Small intestine (tissue), 7 donors: ENCODE measurements at regions not wholly inside any gene's neighbourhood (a gene's known extent, or its start where the extent isn't known, plus 50 kb on each side); places are given as distances from the start of the nearest gene placed in this dataset.
A peak's percentile ranks its signal among the peaks of the same experiment; 100 is the strongest.
"Not testable (repeated sequence)": the region's sequence is repeated elsewhere in the genome, so short reads cannot be mapped to it uniquely, and the experiment has no call there.

Experiments
- DNase-seq, 2 donors: peaks; one replicate each; pipeline versions ENCODE4 v3.0.0 to v3.0.0-alpha.2; 2013
- FAIRE-seq: peaks from 2 replicates; lab custom pipeline; 2012; peaks lifted over from hg19 to GRCh38; lab: Jason Lieb, UNC
- H3K27ac ChIP-seq, 3 donors: one replicate each; pipeline ENCODE4 v1.5.1; 2013; ENCODE audit warnings: low read length in 2 of 3, mild to moderate bottlenecking in 2 of 3, control low read depth in 1 of 3, inconsistent platforms in 1 of 3, low read depth in 1 of 3, moderate library complexity in 1 of 3
- H3K27me3 ChIP-seq, 3 donors: one replicate each; pipeline ENCODE4 v1.6.1; 2013; ENCODE audit warnings: low read length in 3 of 3, inconsistent platforms in 1 of 3; ENCODE audit not compliant: control insufficient read depth in 3 of 3, insufficient read depth in 3 of 3
- H3K36me3 ChIP-seq, 3 donors: one replicate each; pipeline ENCODE4 v1.6.1; 2013; ENCODE audit warnings: low read length in 3 of 3, inconsistent platforms in 1 of 3, low read depth in 1 of 3, mild to moderate bottlenecking in 1 of 3, moderate library complexity in 1 of 3; ENCODE audit not compliant: control insufficient read depth in 3 of 3, insufficient read depth in 2 of 3
- H3K4me1 ChIP-seq, 3 donors: one replicate each; pipeline ENCODE4 v1.6.1; 2013; ENCODE audit warnings: low read length in 2 of 3, inconsistent platforms in 1 of 3, low read depth in 1 of 3, mild to moderate bottlenecking in 1 of 3, moderate library complexity in 1 of 3; ENCODE audit not compliant: control insufficient read depth in 3 of 3, insufficient read depth in 2 of 3
- H3K4me3 ChIP-seq, 3 donors: one replicate each; pipeline ENCODE4 v1.5.1; 2013; ENCODE audit warnings: low read length in 3 of 3, control low read depth in 1 of 3, inconsistent platforms in 1 of 3, low read depth in 1 of 3, mild to moderate bottlenecking in 1 of 3, moderate library complexity in 1 of 3
- H3K9me3 ChIP-seq, 2 donors: one replicate each; pipeline ENCODE4 v1.6.1; 2013; ENCODE audit warnings: low read depth in 1 of 2, low read length in 1 of 2; ENCODE audit not compliant: control insufficient read depth in 2 of 2, insufficient read depth in 1 of 2
- WGBS, 3 donors: extraction: QIAGEN DNeasy Blood & Tissue Kit; methylation state at CpG; one replicate each; pipeline ENCODE4 v1.1.7; 2013; 5-methylcytosine and 5-hydroxymethylcytosine counted together
- donor health status: healthy with polysubstance abuse.
- donor health status: control.
- donor health status: control.
- donor health status: Bipolar disorder and iron deficiency.
- donor health status: healthy.

- FAIRE-seq: no peak
- no peak overlapping the region for H3K27ac ChIP-seq
- no peak for DNase-seq
- no peaks in the 10 kb centered on the region for H3K36me3 ChIP-seq
- no peak overlapping the region for H3K4me3 ChIP-seq
- no peaks in the 10 kb centered on the region for H3K9me3 ChIP-seq
- no peaks in the 10 kb centered on the region for H3K27me3 ChIP-seq
- H3K4me1 ChIP-seq: no peaks in the 10 kb centered on the region
These were observed 583.0 kb upstream of the CDH11 start for GRCh38 chr16:65704866-65705265.

DNA sequence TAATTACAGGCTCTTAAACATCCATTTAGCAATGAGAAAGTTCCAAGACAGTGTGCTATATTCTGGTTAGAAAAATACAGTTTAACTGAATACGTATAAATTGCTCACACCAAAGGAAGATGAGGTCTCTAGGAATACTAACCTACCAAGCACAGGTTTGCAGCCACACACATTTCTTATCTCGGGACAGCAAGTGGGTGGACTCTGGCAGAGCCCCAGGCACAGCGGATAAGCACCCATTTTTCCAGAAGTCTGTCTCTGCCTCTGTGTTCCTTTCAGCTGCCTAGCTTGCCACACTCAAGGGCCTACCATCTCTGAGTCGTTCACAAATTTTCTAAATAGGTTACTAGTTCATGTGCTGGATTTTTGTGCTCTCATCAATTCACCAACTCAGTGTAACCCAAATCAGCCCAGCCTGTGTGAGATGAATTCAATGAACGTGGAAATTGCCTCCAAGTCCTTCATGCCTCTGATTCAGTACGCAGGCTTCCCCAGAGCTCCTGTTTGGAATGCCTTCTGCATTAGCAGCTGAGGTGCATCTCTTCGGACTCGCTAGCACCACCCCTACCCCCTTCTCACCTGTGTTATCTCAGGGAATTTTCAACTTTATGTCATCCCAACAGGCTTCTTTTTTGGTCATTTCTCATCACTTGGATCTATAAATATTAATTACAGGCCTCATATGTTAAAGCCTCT lies 581.0 kb upstream of the CDH11 start:
- Histone ChIP-seq H3K4me1 (no peaks in the 10 kb centered on the region), H3K27me3 (no peaks in the 10 kb centered on the region), H3K27ac (no peak overlapping the region), H3K9me3 (no peaks in the 10 kb centered on the region), H3K36me3 (no peaks in the 10 kb centered on the region), H3K4me3 (no peak overlapping the region)
- WGBS, 3 donors: 53 to 71% (median 70%) methylated on average over 8 of the region's 8 CpGs
- DNase-seq (no peak), FAIRE-seq (no peak)

GRCh38 chr16:65700596-65700995 lies 578.7 kb upstream of the CDH11 start:
- no peak for FAIRE-seq
- Histone ChIP-seq H3K4me1 (no peaks in the 10 kb centered on the region), H3K27ac (no peak overlapping the region), H3K9me3 (no peaks in the 10 kb centered on the region), H3K27me3 (no peaks in the 10 kb centered on the region), H3K4me3 (no peak overlapping the region), H3K36me3 (no peaks in the 10 kb centered on the region)
- DNase-seq: no peak
- 49 to 80% (median 50%) methylated on average over 2 of the region's 2 CpGs for WGBS, 3 donors

DNA sequence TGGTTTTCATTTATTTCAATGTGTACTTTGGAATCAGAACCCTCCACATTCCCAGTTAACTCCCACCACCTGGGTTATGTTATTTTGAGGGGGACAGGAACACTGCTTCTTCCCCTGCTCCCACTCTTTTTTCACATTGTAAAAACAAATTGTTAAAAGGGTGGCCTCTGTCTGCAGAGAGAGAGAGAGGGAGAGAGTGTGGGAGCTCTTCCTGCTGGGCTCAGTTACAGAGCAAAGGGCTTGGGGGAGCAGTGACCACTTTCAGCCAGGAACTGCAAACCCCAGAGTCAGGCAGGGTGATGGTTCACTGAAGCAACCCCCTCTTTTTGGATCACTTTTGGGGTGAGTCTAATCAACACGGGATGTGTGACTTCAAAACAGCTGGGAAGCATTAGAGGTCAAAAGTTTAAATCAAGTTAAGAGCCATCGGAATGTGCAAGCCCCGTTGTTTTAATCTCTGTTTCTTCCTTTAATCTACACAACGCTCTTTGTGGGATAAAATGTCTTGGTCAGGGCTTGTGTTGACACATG lies 577.0 kb upstream of the CDH11 start:
- no peak overlapping the region for H3K4me3 ChIP-seq
- WGBS, 3 donors: 13 to 19% (median 15%) methylated on average over 4 of the region's 4 CpGs
- FAIRE-seq: no peak
- H3K9me3 ChIP-seq: no peaks in the 10 kb centered on the region
- H3K27me3 ChIP-seq: no peaks in the 10 kb centered on the region
- H3K36me3 ChIP-seq: no peaks in the 10 kb centered on the region
- DNase-seq: peak in 1 of 2 donors; percentile 3
- no peaks in the 10 kb centered on the region for H3K4me1 ChIP-seq
- H3K27ac ChIP-seq: peak overlapping the region in 1 of 3 donors; percentile 40

GRCh38 chr16:65697521-65697920 lies 575.7 kb upstream of the CDH11 start:
- no peaks in the 10 kb centered on the region for H3K36me3 ChIP-seq
- H3K4me1 ChIP-seq: no peaks in the 10 kb centered on the region
- no peak overlapping the region for H3K4me3 ChIP-seq
- WGBS, 3 donors: 74 to 82% (median 76%) methylated on average over 5 of the region's 5 CpGs
- DNase-seq (no peak), FAIRE-seq (no peak)
- no peaks in the 10 kb centered on the region for H3K9me3 ChIP-seq
- no peaks in the 10 kb centered on the region for H3K27me3 ChIP-seq
- no peak overlapping the region for H3K27ac ChIP-seq

DNA sequence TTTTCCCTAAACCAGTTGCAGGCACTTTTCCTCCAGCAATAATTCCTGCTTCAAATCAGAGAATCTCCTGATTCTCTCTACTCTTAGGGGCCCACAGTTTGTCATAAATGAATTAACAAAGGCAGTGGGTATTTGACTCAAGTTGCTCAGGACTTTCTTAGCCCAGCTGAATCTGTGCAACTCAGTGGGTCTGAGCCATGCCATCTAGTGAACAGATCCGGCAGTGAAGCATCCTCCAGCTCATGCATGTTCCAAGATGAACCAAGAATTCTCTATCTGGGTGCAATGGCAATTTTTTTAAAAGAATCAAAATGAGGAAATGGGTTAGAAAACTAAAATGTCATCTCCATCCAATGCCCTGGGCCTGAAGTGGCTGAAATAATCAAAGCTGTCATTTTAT lies 575.2 kb upstream of the CDH11 start:
- DNase-seq (no peak), FAIRE-seq (no peak)
- H3K36me3 ChIP-seq: no peaks in the 10 kb centered on the region
- H3K27me3 ChIP-seq: no peaks in the 10 kb centered on the region
- 62 to 85% (median 81%) methylated on average over 1 of the region's 1 CpG for WGBS, 3 donors
- H3K9me3 ChIP-seq: no peaks in the 10 kb centered on the region
- H3K27ac ChIP-seq: no peak overlapping the region
- no peak overlapping the region for H3K4me3 ChIP-seq
- H3K4me1 ChIP-seq: no peaks in the 10 kb centered on the region

GRCh38 chr16:65691846-65692245 lies 570.0 kb upstream of the CDH11 start:
- not testable (repeated sequence) for H3K4me1 ChIP-seq, H3K9me3 ChIP-seq, DNase-seq, H3K27ac ChIP-seq, H3K36me3 ChIP-seq, FAIRE-seq, H3K4me3 ChIP-seq, H3K27me3 ChIP-seq
- WGBS, 3 donors: 54 to 89% (median 80%) methylated on average over 3 to 4 of the region's 4 CpGs

- H3K4me1 ChIP-seq: no peaks in the 10 kb centered on the region
- H3K27me3 ChIP-seq: no peaks in the 10 kb centered on the region
- no peak for DNase-seq
- WGBS, 3 donors: 94 to 98% (median 96%) methylated on average over 6 to 8 of the region's 8 CpGs
- H3K4me3 ChIP-seq: no peak overlapping the region
- H3K36me3 ChIP-seq: no peaks in the 10 kb centered on the region
- H3K27ac ChIP-seq: no peak overlapping the region
- H3K9me3 ChIP-seq: peaks cover 0 to 3% of the 10 kb centered on the region in 2 donors
- FAIRE-seq: no peak
These were observed 567.9 kb upstream of the CDH11 start for GRCh38 chr16:65689726-65690125.

- no peak overlapping the region for H3K4me3 ChIP-seq
These were observed 566.4 kb upstream of the CDH11 start for GRCh38 chr16:65688301-65688700.

More at GRCh38 chr16:65688301-65688700, 566.4 kb upstream of the CDH11 start:
- DNase-seq (no peak), FAIRE-seq (no peak)
- WGBS, 3 donors: 73 to 90% (median 88%) methylated on average over 1 of the region's 1 CpG
- no peak overlapping the region for H3K27ac ChIP-seq
- no peaks in the 10 kb centered on the region for H3K36me3 ChIP-seq
- no peaks in the 10 kb centered on the region for H3K27me3 ChIP-seq
- H3K4me1 ChIP-seq: no peaks in the 10 kb centered on the region
- peaks cover 0 to 3% of the 10 kb centered on the region in 2 donors for H3K9me3 ChIP-seq
